Gastrocnemius medialis (tissue), 4 donors: ENCODE measurements at regions not wholly inside any gene's neighbourhood (a gene's known extent, or its start where the extent isn't known, plus 50 kb on each side); places are given as distances from the start of the nearest gene placed in this dataset.

Experiments
- POLR2A ChIP-seq, 2 donors: fragments of 450-650 bp; IDR thresholded peaks; one replicate each; pipeline ENCODE4 v1.6.1; 2017; ENCODE audit warnings: antibody characterized with exemption in 2 of 2, mild to moderate bottlenecking in 2 of 2, moderate library complexity in 2 of 2
- TF ChIP-seq, protein P1 (sequence below), 5 experiments: fragments of 450-650 bp in 3 of 5; fragments of 200-600 bp in 2 of 5; sonication (generic) in 2 of 5; IDR thresholded peaks in 4 of 5; conservative IDR thresholded peaks in 1 of 5; 1 replicate in 4 of 5; 2 replicates in 1 of 5; pipeline ENCODE4 v1.5.1; 2016 to 2019; ENCODE audit warnings: antibody characterized with exemption in 5 of 5, mild to moderate bottlenecking in 3 of 5, moderate library complexity in 3 of 5

GRCh38 chr2:144082777-144083176, 437.1 kb downstream of the ZEB2 start:
- TF ChIP-seq, protein P1, sequence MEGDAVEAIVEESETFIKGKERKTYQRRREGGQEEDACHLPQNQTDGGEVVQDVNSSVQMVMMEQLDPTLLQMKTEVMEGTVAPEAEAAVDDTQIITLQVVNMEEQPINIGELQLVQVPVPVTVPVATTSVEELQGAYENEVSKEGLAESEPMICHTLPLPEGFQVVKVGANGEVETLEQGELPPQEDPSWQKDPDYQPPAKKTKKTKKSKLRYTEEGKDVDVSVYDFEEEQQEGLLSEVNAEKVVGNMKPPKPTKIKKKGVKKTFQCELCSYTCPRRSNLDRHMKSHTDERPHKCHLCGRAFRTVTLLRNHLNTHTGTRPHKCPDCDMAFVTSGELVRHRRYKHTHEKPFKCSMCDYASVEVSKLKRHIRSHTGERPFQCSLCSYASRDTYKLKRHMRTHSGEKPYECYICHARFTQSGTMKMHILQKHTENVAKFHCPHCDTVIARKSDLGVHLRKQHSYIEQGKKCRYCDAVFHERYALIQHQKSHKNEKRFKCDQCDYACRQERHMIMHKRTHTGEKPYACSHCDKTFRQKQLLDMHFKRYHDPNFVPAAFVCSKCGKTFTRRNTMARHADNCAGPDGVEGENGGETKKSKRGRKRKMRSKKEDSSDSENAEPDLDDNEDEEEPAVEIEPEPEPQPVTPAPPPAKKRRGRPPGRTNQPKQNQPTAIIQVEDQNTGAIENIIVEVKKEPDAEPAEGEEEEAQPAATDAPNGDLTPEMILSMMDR (IDR thresholded peaks at IDR 0.05 in 4 of 5, conservative IDR thresholded peaks at IDR 0.05 in 1 of 5) = no peak
- no peak for TF ChIP-seq POLR2A (IDR thresholded peaks at IDR 0.05)
